ENCODE measurements at regions not wholly inside any gene's neighbourhood (a gene's known extent, or its start where the extent isn't known, plus 50 kb on each side); places are given as distances from the start of the nearest gene placed in this dataset.

DNA sequence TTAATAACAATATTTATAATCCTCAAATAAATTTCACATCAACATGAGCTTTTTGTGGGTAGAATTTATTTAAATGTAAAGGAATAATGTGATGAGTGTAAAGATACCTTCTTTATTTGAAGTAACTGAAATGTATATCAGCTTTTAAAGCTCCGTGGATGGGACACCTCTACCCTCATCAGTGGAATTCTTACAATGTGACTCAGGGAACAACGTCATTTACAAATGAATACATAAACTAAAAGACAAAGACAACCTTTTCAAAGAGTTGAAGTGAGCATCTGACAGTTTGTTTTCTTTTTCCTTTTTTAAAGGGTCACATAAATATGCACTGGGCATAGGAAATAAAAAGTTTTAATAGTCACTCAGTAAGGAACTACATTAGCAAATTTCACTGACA, 1127.0 kb upstream of the CRIM1 start (continued):
- TF ChIP-seq PREB (CRISPR knock-in tag; IDR thresholded peaks at IDR 0.05; ENCODE audit: borderline replicate concordance) (no peak), ELF4 (CRISPR knock-in tag; IDR thresholded peaks at IDR 0.05; ENCODE audit: low read depth) (no peak), ZNF532 (CRISPR knock-in tag; IDR thresholded peaks at IDR 0.05; ENCODE audit: borderline replicate concordance) (no peak), OVOL2 (CRISPR knock-in tag; IDR thresholded peaks at IDR 0.05; ENCODE audit: borderline replicate concordance) (no peak), ZNF416 (CRISPR knock-in tag; IDR thresholded peaks at IDR 0.05) (no peak)
- TF ChIP-seq, protein P1, sequence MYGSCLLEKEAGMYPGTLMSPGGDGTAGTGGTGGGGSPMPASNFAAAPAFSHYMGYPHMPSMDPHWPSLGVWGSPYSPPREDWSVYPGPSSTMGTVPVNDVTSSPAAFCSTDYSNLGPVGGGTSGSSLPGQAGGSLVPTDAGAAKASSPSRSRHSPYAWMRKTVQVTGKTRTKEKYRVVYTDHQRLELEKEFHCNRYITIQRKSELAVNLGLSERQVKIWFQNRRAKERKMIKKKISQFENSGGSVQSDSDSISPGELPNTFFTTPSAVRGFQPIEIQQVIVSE (CRISPR knock-in tag; IDR thresholded peaks at IDR 0.05; ENCODE audit: borderline replicate concordance): no peak

GRCh38 chr2:35220461-35220860, 1135.1 kb upstream of the CRIM1 start:
- H3K4me1 Mint-ChIP-seq: no peaks in the 10 kb centered on the region
- TF ChIP-seq GRHL2 (CRISPR knock-in tag; IDR thresholded peaks at IDR 0.05; ENCODE audit: insufficient replicate concordance, severe bottlenecking) (no peak), TCF7 (CRISPR knock-in tag; IDR thresholded peaks at IDR 0.05; ENCODE audit: low read depth) (no peak)
- H3K36me3 Mint-ChIP-seq: peaks cover 11% of the 10 kb centered on the region
- DNase-seq (ENCODE audit: low spot score): no peak
- no peak overlapping the region for H3K4me3 Mint-ChIP-seq
- CTCF ChIA-PET: no interaction called here
- POLR2A ChIA-PET: no interaction called here
- H3K27ac Mint-ChIP-seq: no peak overlapping the region
- no peak for ATAC-seq
- H3K27me3 Mint-ChIP-seq (ENCODE audit: low read depth): no peaks in the 10 kb centered on the region; the same call in 1 of the 2 replicates
- peaks cover 19% of the 10 kb centered on the region for H3K9me3 Mint-ChIP-seq

DNA sequence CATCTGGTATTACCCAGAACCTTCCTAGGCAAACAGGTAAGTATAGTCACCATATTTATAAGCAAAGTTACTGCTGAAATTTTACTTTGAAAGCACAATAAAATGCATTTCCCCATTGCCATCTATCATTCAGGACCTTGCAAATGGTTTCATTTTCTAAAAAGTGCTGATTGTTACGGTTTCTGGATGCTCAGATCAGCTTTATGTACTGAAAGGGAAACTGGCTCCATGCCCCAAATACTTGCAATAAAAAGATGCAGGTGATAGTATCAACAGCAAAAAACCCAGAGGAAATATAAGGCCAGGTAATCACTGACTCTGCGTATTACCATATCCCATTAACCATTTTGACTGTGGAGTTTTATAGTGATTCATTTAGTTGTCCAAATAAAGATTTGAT, 1150.7 kb upstream of the CRIM1 start:
- TF ChIP-seq ETV6 (CRISPR knock-in tag; IDR thresholded peaks at IDR 0.05): no peak
- CTCF ChIA-PET: no interaction called here

GRCh38 chr2:35204323-35204722, 1151.3 kb upstream of the CRIM1 start:
- H3K27ac Mint-ChIP-seq: no peak overlapping the region
- H3K36me3 Mint-ChIP-seq: peaks cover 2% of the 10 kb centered on the region; the same call in 1 of the 2 replicates
- TF ChIP-seq, protein P2, sequence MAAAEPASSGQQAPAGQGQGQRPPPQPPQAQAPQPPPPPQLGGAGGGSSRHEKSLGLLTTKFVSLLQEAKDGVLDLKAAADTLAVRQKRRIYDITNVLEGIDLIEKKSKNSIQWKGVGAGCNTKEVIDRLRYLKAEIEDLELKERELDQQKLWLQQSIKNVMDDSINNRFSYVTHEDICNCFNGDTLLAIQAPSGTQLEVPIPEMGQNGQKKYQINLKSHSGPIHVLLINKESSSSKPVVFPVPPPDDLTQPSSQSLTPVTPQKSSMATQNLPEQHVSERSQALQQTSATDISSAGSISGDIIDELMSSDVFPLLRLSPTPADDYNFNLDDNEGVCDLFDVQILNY (CRISPR knock-in tag; IDR thresholded peaks at IDR 0.05): no peak
- H3K4me3 Mint-ChIP-seq: no peak overlapping the region
- H3K27me3 Mint-ChIP-seq (ENCODE audit: low read depth): no peaks in the 10 kb centered on the region
- ATAC-seq (no peak), DNase-seq (ENCODE audit: low spot score) (no peak)
- peaks cover 2% of the 10 kb centered on the region for H3K4me1 Mint-ChIP-seq
- CTCF ChIA-PET: no interaction called here
- peaks cover 4% of the 10 kb centered on the region for H3K9me3 Mint-ChIP-seq
- POLR2A ChIA-PET: no interaction called here

More for the DNA sequence above, 1150.7 kb upstream of the CRIM1 start:
- H3K36me3 Mint-ChIP-seq: no peaks in the 10 kb centered on the region
- H3K4me3 Mint-ChIP-seq: no peak overlapping the region
- H3K4me1 Mint-ChIP-seq: no peaks in the 10 kb centered on the region
- H3K27me3 Mint-ChIP-seq (ENCODE audit: low read depth): no peaks in the 10 kb centered on the region
- POLR2A ChIA-PET: no interaction called here
- H3K9me3 Mint-ChIP-seq: no peaks in the 10 kb centered on the region
- H3K27ac Mint-ChIP-seq: no peak overlapping the region
- DNase-seq (ENCODE audit: low spot score) (no peak), ATAC-seq (no peak)

DNA sequence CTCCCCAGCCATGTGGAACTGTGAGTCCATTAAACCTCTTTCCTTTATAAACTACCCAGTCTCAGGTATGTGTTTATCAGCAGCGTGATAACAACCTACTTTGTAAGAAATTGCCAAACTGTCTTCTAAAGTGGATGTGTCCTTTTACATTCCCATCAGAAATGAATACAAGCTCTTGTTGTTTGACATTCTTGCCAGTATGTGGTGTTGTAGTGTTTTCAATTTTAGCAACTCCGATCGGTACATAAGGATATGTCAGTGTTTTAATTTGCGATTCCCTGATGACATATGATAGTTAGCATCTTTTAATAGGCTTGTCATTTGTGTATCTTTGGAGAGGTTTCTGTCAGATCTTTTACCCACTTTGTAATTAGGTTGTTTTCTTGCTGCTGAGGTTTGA, 1156.3 kb upstream of the CRIM1 start:
- POLR2A ChIA-PET: no interaction called here
- Mint-ChIP-seq H3K27ac (no peak overlapping the region), H3K9me3 (peaks cover 10% of the 10 kb centered on the region), H3K4me3 (no peak overlapping the region), H3K4me1 (peaks cover 19% of the 10 kb centered on the region), H3K27me3 (ENCODE audit: low read depth) (no peaks in the 10 kb centered on the region), H3K36me3 (peaks cover 2% of the 10 kb centered on the region; the same call in 1 of the 2 replicates)
- ATAC-seq: peak; percentile 53
- no peak for DNase-seq (ENCODE audit: low spot score)
- CTCF ChIA-PET: interaction anchor here (1.0 kb wide), 1 partner anchor 12 kb away, joined by 3 read pairs; no protein-coding TSS in a partner anchor
- TF ChIP-seq, protein P3, sequence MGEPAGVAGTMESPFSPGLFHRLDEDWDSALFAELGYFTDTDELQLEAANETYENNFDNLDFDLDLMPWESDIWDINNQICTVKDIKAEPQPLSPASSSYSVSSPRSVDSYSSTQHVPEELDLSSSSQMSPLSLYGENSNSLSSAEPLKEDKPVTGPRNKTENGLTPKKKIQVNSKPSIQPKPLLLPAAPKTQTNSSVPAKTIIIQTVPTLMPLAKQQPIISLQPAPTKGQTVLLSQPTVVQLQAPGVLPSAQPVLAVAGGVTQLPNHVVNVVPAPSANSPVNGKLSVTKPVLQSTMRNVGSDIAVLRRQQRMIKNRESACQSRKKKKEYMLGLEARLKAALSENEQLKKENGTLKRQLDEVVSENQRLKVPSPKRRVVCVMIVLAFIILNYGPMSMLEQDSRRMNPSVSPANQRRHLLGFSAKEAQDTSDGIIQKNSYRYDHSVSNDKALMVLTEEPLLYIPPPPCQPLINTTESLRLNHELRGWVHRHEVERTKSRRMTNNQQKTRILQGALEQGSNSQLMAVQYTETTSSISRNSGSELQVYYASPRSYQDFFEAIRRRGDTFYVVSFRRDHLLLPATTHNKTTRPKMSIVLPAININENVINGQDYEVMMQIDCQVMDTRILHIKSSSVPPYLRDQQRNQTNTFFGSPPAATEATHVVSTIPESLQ (CRISPR knock-in tag; IDR thresholded peaks at IDR 0.05): no peak
- TF ChIP-seq, protein P4, sequence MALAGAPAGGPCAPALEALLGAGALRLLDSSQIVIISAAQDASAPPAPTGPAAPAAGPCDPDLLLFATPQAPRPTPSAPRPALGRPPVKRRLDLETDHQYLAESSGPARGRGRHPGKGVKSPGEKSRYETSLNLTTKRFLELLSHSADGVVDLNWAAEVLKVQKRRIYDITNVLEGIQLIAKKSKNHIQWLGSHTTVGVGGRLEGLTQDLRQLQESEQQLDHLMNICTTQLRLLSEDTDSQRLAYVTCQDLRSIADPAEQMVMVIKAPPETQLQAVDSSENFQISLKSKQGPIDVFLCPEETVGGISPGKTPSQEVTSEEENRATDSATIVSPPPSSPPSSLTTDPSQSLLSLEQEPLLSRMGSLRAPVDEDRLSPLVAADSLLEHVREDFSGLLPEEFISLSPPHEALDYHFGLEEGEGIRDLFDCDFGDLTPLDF (CRISPR knock-in tag; IDR thresholded peaks at IDR 0.05): no peak
- TF ChIP-seq NFATC4 (CRISPR knock-in tag; IDR thresholded peaks at IDR 0.05) (no peak), ELF4 (CRISPR knock-in tag; IDR thresholded peaks at IDR 0.05; ENCODE audit: low read depth) (no peak), IRF1 (CRISPR knock-in tag; IDR thresholded peaks at IDR 0.05) (no peak), TCF7 (CRISPR knock-in tag; IDR thresholded peaks at IDR 0.05; ENCODE audit: low read depth) (no peak), FOXK1 (CRISPR knock-in tag; IDR thresholded peaks at IDR 0.05) (no peak), ZNF671 (CRISPR knock-in tag; IDR thresholded peaks at IDR 0.05) (no peak)

All from WTC11 (cell line).